Large intestine (tissue), 3 donors: ENCODE measurements at regions not wholly inside any gene's neighbourhood (a gene's known extent, or its start where the extent isn't known, plus 50 kb on each side); places are given as distances from the start of the nearest gene placed in this dataset.

ENCODE experiments used
- DNase-seq, 2 donors: peaks; one replicate each; pipeline versions ENCODE4 v3.0.0 to v3.0.0-alpha.2; 2013
- H3K27ac ChIP-seq: one replicate; pipeline ENCODE4 v1.5.1; 2013; ENCODE audit warnings: low read length
- H3K27me3 ChIP-seq: 2 replicates; pipeline ENCODE4 v1.6.1; 2013; ENCODE audit warnings: low read length; ENCODE audit not compliant: control insufficient read depth, insufficient read depth
- H3K36me3 ChIP-seq: 2 replicates; pipeline ENCODE4 v1.6.1; 2013; ENCODE audit warnings: low read length; ENCODE audit not compliant: control insufficient read depth, insufficient read depth
- H3K4me1 ChIP-seq: one replicate; pipeline ENCODE4 v1.6.1; 2013; ENCODE audit warnings: low read length; ENCODE audit not compliant: control insufficient read depth, insufficient read depth
- H3K4me3 ChIP-seq: one replicate; pipeline ENCODE4 v1.5.1; 2013; ENCODE audit warnings: low read length
- H3K9me3 ChIP-seq: one replicate; pipeline ENCODE4 v1.6.1; 2013; ENCODE audit warnings: mild to moderate bottlenecking, low read depth, low read length, moderate library complexity; ENCODE audit not compliant: control insufficient read depth
- WGBS: methylation state at CpG from one replicate; pipeline ENCODE4 v1.1.5; 2013; ENCODE audit warnings: low lambda C conversion rate; ENCODE audit not compliant: insufficient coverage; 5-methylcytosine and 5-hydroxymethylcytosine counted together

GRCh38 chr4:24175707-24176106 is 285.9 kb upstream of the PPARGC1A start:
- 97% methylated on average over 4 of the region's 7 CpGs for WGBS
- Histone ChIP-seq H3K27ac (no peak overlapping the region), H3K4me1 (no peaks in the 10 kb centered on the region), H3K4me3 (no peak overlapping the region), H3K36me3 (no peaks in the 10 kb centered on the region), H3K27me3 (no peaks in the 10 kb centered on the region), H3K9me3 (no peaks in the 10 kb centered on the region)
- no peak for DNase-seq

- no peak for DNase-seq
- H3K27me3 ChIP-seq: no peaks in the 10 kb centered on the region
- no CpG with 5 or more reads among the region's 4 CpGs for WGBS
- no peak overlapping the region for H3K4me3 ChIP-seq
- no peak overlapping the region for H3K27ac ChIP-seq
- no peaks in the 10 kb centered on the region for H3K9me3 ChIP-seq
- no peaks in the 10 kb centered on the region for H3K4me1 ChIP-seq
- H3K36me3 ChIP-seq: no peaks in the 10 kb centered on the region
These were observed 284.8 kb upstream of the PPARGC1A start for GRCh38 chr4:24174602-24175001.

DNA sequence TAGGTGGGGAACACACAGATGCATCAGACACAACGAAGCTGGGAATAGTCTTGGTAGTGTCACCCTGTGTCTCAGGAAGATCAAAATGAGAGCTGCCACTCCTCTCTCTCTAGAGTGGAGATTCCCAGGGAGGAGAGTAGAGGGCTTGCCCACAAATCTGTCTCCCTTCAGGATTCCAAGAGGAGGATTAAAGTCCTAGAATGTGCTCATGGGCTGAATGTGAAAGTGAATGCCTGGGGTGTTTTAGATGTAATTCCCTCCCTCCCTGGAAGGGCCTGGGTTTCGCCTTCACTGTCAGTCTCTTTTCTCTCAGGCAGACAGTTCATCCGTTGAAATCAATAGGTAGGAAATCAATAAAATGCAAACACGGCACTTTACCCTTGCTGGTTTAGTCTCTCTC is 282.6 kb upstream of the PPARGC1A start:
- Histone ChIP-seq H3K27me3 (no peaks in the 10 kb centered on the region), H3K36me3 (no peaks in the 10 kb centered on the region), H3K9me3 (no peaks in the 10 kb centered on the region), H3K4me1 (no peaks in the 10 kb centered on the region), H3K4me3 (no peak overlapping the region), H3K27ac (no peak overlapping the region)
- WGBS: 75% methylated on average over 2 of the region's 4 CpGs
- no peak for DNase-seq

DNA sequence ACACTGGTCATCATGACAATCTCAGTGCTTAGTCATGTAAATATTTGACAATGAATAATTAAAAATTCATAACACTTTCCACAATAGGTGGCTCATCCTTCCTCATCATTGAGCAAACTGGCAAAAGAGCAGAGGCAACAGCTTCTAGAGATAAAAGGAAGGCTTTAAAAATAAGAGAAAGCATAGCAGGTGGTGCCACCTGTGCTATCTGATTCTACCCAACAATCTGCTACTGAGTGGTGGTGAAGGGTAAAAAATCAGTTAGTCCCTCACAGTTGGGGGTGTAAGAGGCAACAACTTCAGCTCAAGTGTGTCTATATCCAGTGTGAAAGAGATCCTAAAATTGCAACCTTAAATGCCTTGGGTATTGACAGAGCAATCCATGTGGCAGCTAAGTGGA is 280.1 kb upstream of the PPARGC1A start:
- H3K4me1 ChIP-seq: no peaks in the 10 kb centered on the region
- H3K9me3 ChIP-seq: no peaks in the 10 kb centered on the region
- H3K27ac ChIP-seq: no peak overlapping the region
- H3K36me3 ChIP-seq: no peaks in the 10 kb centered on the region
- no peaks in the 10 kb centered on the region for H3K27me3 ChIP-seq
- H3K4me3 ChIP-seq: no peak overlapping the region
- DNase-seq: no peak

DNA sequence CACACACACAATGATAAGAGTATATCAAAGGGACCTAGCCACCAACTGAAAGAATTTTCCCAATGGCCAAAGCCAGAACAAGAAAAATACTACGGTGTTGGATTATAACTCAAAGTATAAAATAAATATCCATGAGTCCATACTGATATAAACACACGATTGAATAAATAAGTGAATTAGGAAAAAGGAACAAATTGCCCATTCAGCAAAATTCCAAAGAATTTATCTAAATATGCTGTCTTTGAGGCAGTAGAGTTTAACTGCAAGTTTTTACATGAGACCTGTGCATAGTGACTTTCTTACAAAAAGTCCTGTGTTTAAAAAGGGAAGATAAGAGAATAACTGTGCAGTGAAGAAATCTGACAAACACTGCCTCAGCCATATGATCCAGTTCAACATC is 278.8 kb upstream of the PPARGC1A start:
- H3K27me3 ChIP-seq: no peaks in the 10 kb centered on the region
- no peak for DNase-seq
- 63% methylated on average over 2 of the region's 2 CpGs for WGBS
- H3K27ac ChIP-seq: no peak overlapping the region
- no peaks in the 10 kb centered on the region for H3K4me1 ChIP-seq
- H3K4me3 ChIP-seq: no peak overlapping the region
- no peaks in the 10 kb centered on the region for H3K9me3 ChIP-seq
- no peaks in the 10 kb centered on the region for H3K36me3 ChIP-seq

DNA sequence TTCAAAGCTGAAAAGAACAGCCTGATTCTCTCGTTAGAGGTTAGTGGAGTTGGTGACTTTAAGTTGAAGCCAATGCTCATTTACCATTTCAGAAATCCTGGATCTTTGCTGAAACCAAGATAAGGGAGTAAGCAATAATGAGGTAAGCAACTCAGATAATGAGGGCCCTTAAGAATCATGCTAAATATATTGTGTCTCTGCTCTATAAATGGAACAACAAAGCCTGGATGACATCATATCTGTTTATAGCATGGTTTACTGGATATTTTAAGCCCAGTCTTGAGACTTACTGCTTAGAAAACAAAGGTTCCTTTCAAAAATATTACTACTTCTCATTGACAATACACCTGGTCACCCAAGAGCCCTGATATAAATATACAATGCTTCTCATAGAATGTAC is 276.7 kb upstream of the PPARGC1A start:
- Histone ChIP-seq H3K27ac (no peak overlapping the region), H3K27me3 (no peaks in the 10 kb centered on the region), H3K36me3 (no peaks in the 10 kb centered on the region), H3K4me3 (no peak overlapping the region), H3K9me3 (no peaks in the 10 kb centered on the region), H3K4me1 (no peaks in the 10 kb centered on the region)
- DNase-seq: no peak
- no CpG with 5 or more reads among the region's 1 CpG for WGBS

DNA sequence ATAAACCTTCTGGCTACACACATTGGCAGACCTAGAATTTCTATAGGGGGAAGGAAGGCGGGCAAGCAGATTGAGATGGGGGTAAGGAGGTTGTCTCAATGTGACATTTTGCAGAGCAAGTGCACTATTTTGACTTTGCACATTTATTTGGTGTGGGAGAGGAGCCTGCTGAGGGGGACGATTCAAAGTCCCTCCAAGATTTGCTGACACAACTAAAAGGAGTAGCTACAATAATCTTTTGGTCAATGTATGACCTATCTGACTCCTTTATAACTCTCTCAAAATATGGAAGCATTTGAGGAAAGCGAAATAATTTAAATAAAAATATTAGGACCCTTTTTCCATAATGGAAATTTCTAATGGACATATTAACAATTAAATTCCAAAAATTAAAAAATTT is 274.9 kb upstream of the PPARGC1A start:
- Histone ChIP-seq H3K27ac (no peak overlapping the region), H3K4me3 (no peak overlapping the region), H3K4me1 (no peaks in the 10 kb centered on the region), H3K27me3 (no peaks in the 10 kb centered on the region), H3K9me3 (no peaks in the 10 kb centered on the region), H3K36me3 (no peaks in the 10 kb centered on the region)
- 100% methylated on average over 1 of the region's 3 CpGs for WGBS
- no peak for DNase-seq

DNA sequence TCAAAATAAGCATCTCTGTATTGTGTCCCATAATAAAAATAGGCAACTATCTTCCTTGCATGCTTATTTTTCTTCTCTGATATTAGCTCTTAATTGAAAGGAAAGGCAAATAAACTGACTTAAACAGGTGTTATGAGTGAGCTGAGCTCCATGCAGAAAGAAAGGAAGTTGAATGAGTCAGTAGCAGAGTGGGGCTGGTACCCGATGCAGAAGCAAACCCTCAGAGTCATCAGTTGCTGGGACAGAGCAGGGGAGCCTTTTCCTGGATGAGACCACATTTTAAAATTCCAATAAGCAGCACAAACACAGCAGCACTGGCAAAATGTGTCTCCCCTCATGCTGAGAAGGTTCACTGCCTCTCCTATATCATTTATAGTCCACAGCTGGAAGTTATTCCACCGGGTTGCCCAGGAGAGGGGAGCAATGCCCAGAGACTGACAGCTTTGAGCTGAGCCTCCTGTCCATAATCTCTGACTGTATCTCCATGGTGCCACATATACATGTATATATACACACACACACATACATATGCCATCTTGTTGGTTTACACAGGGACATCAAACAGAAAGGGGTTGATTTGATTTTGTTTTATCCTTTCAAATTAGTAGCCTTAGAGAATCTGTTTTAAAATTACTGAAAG is 274.3 kb upstream of the PPARGC1A start:
- H3K4me1 ChIP-seq: no peaks in the 10 kb centered on the region
- no peak for DNase-seq
- WGBS: 29% methylated on average over 1 of the region's 2 CpGs

DNA sequence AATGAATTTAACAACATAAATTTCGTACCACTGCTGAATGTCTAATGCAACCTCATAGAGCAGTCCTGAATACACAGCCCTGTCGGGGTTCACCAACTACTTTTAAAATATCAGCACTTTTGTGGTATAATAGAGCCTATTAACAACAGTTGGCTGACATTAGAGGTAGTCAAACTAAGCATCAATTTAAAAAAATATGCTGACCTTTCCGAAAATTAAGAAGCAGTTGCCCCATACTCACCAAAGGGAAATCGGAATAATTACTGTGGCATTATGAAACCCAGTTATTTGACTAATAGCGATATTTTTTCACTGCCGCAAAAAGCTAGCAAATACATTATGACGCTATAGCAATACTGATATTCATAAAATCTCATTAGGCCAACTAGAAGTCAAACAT is 273.5 kb upstream of the PPARGC1A start:
- 88% methylated on average over 5 of the region's 7 CpGs for WGBS
- no peaks in the 10 kb centered on the region for H3K9me3 ChIP-seq
- DNase-seq: no peak
- no peak overlapping the region for H3K4me3 ChIP-seq
- no peaks in the 10 kb centered on the region for H3K4me1 ChIP-seq
- no peaks in the 10 kb centered on the region for H3K27me3 ChIP-seq
- H3K36me3 ChIP-seq: no peaks in the 10 kb centered on the region
- H3K27ac ChIP-seq: no peak overlapping the region

More for the DNA sequence above, 274.3 kb upstream of the PPARGC1A start:
- no peaks in the 10 kb centered on the region for H3K9me3 ChIP-seq
- no peak overlapping the region for H3K27ac ChIP-seq
- H3K4me3 ChIP-seq: no peak overlapping the region
- no peaks in the 10 kb centered on the region for H3K36me3 ChIP-seq
- no peaks in the 10 kb centered on the region for H3K27me3 ChIP-seq

GRCh38 chr4:24160358-24160757 is 270.5 kb upstream of the PPARGC1A start:
- Histone ChIP-seq H3K4me3 (no peak overlapping the region), H3K36me3 (no peaks in the 10 kb centered on the region), H3K27me3 (no peaks in the 10 kb centered on the region), H3K27ac (no peak overlapping the region), H3K9me3 (no peaks in the 10 kb centered on the region), H3K4me1 (no peaks in the 10 kb centered on the region)
- WGBS: no CpG with 5 or more reads among the region's 1 CpG
- no peak for DNase-seq

DNA sequence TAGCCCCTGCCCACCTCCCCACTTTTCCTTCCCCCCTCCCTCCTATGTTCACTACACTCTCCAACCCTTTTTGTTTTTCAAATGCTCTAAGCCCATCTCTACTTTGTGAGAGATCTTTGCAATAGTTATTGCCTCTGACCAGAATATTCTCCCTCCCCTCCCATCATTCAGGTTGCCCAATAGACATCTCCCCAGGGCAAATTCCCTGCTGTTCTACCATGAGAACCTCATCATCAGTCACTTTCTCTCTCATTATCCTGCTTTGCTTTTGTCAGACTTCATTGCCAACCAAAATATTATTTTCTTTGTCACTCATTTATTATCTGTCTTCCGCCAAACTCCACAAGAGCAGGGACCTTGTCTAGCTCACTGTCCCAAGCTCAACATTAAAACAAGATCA is 268.2 kb upstream of the PPARGC1A start:
- Histone ChIP-seq H3K36me3 (no peaks in the 10 kb centered on the region), H3K27me3 (no peaks in the 10 kb centered on the region), H3K4me1 (no peaks in the 10 kb centered on the region), H3K4me3 (no peak overlapping the region), H3K27ac (no peak overlapping the region), H3K9me3 (no peaks in the 10 kb centered on the region)
- DNase-seq: no peak
- 100% methylated on average over 1 of the region's 1 CpG for WGBS
